Activated B cell treated with CpG ODN at 0.5 μM for 24 hours (primary cell): ENCODE measurements at regions not wholly inside any gene's neighbourhood (a gene's known extent, or its start where the extent isn't known, plus 50 kb on each side); places are given as distances from the start of the nearest gene placed in this dataset.

ENCODE experiments used
- ATAC-seq: fragments of 200-7000 bp; cut with Tn5 transposase; one replicate; pipeline ENCODE4 v1.10.0; 2021; ENCODE audit warnings: low read depth, mild to moderate bottlenecking, moderate library complexity
- CTCF ChIA-PET: fragments of 350-600 bp; sonication (Branson Sonifier 250); formaldehyde crosslinking; loops from one replicate; lab custom pipeline; 2021; ENCODE audit warnings: antibody characterized with exemption; lab: Charles Lee
- POLR2A ChIA-PET: fragments of 350-600 bp; sonication (Branson Sonifier 250); formaldehyde crosslinking; loops from one replicate; lab custom pipeline; 2021; ENCODE audit warnings: antibody characterized with exemption; lab: Charles Lee
- DNase-seq: peaks from one replicate; pipeline ENCODE4 v3.0.0; 2022
- H3K27ac Mint-ChIP-seq: one replicate; pipeline ENCODE4 v1.8.0; 2020; ENCODE audit warnings: mixed read lengths
- H3K27me3 Mint-ChIP-seq: one replicate; pipeline ENCODE4 v1.8.0; 2021; ENCODE audit warnings: mixed read lengths
- H3K36me3 Mint-ChIP-seq: one replicate; pipeline ENCODE4 v1.8.0; 2021; ENCODE audit warnings: low read depth, mixed read lengths
- H3K4me1 Mint-ChIP-seq: one replicate; pipeline ENCODE4 v1.8.0; 2021; ENCODE audit warnings: mixed read lengths
- H3K4me3 Mint-ChIP-seq: one replicate; pipeline ENCODE4 v1.8.0; 2020; ENCODE audit warnings: mild to moderate bottlenecking, mixed read lengths
- H3K9me3 Mint-ChIP-seq: one replicate; pipeline ENCODE4 v1.8.0; 2020; ENCODE audit warnings: mixed read lengths
- CTCF ChIP-seq: fragments of 200-600 bp; IDR thresholded peaks from one replicate; pipeline ENCODE4 v1.8.0; 2022; ENCODE audit warnings: antibody characterized with exemption, mild to moderate bottlenecking
- intact Hi-C: fragments of 100-400 bp; cut with micrococcal nuclease; formaldehyde crosslinking; loops from one replicate; pipeline ENCODE4 v1.15.1; 2024

- no peak for TF ChIP-seq CTCF
- ChIA-PET POLR2A (interaction anchor here (0.6 kb wide), 1 partner anchor 323 kb away, joined by 4 read pairs; no protein-coding TSS in a partner anchor), CTCF (no interaction called here)
- Mint-ChIP-seq H3K4me3 (no peak overlapping the region), H3K27me3 (peaks cover 22% of the 10 kb centered on the region), H3K36me3 (no peaks in the 10 kb centered on the region), H3K27ac (no peak overlapping the region), H3K4me1 (no peaks in the 10 kb centered on the region), H3K9me3 (no peaks in the 10 kb centered on the region)
- ATAC-seq (no peak), DNase-seq (no peak)
- intact Hi-C loops: no loop called here
Measured at GRCh38 chr9:129467004-129467588, 153.8 kb downstream of the C9orf50 start.

GRCh38 chr9:129465834-129466535 lies 154.9 kb downstream of the C9orf50 start:
- Mint-ChIP-seq H3K36me3 (no peaks in the 10 kb centered on the region), H3K27ac (no peak overlapping the region), H3K4me1 (no peaks in the 10 kb centered on the region), H3K27me3 (peaks cover 16% of the 10 kb centered on the region), H3K9me3 (no peaks in the 10 kb centered on the region), H3K4me3 (no peak overlapping the region)
- TF ChIP-seq CTCF: no peak
- ChIA-PET CTCF (no interaction called here), POLR2A (no interaction called here)
- DNase-seq (no peak), ATAC-seq (no peak)
- intact Hi-C loops: no loop called here

DNA sequence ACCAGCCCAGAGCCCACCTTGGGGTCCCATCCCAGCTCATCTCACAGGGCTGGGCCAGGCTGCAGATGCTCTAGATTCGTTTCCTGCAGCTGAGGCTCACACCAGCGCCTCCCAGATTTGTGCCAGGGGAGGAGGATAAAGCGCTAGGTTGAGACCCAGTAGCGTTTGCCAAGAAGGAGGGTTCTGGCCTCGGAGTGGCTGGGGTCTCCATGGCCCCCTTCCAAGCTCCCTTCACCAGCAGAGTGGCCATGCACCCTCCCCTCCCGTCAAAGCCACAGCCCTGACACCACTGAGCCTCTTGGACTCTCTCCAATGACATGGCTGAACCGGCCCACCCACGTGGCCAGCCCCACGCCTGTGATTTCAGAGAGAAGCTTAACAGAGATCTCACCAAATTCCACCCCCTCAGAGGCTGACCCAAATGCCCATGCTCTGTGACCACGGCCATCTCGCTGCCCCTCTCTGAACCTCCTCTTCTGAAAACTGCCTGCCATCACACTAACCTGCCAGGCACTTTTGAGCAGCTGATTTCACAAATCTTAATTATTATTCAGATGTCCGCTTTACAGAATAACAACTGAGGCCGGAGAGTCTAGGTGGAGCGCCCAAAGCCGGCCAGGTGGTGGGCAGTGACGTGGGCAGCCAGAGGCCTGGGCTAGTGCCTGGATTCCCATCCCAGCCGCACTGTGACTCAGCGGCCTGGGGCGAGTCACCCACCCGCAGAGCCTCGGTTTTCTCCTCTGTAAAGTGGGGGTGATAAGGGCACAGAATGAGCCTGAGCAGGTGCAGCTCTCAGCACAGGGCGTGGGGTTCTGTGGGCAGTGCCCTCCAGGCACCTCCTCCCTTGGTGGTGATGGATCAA lies 155.7 kb downstream of the C9orf50 start:
- Mint-ChIP-seq H3K4me3 (no peak overlapping the region), H3K27ac (no peak overlapping the region), H3K36me3 (no peaks in the 10 kb centered on the region), H3K9me3 (no peaks in the 10 kb centered on the region), H3K4me1 (peaks cover 2% of the 10 kb centered on the region), H3K27me3 (peaks cover 16% of the 10 kb centered on the region)
- intact Hi-C loops: no loop called here
- ATAC-seq (no peak), DNase-seq (no peak)
- ChIA-PET POLR2A (interaction anchor here (0.9 kb wide), 1 partner anchor 82 kb away, joined by 3 read pairs; no protein-coding TSS in a partner anchor), CTCF (no interaction called here)
- TF ChIP-seq CTCF: no peak

- ATAC-seq (no peak), DNase-seq (no peak)
- ChIA-PET POLR2A (interaction anchor here (0.9 kb wide), 1 partner anchor 80 kb away, joined by 3 read pairs; no protein-coding TSS in a partner anchor), CTCF (no interaction called here)
- peaks cover 11% of the 10 kb centered on the region for H3K27me3 Mint-ChIP-seq
- H3K27ac Mint-ChIP-seq: no peak overlapping the region
- peaks cover 9% of the 10 kb centered on the region for H3K4me1 Mint-ChIP-seq
- TF ChIP-seq CTCF: no peak
- no peaks in the 10 kb centered on the region for H3K9me3 Mint-ChIP-seq
- intact Hi-C loops: no loop called here
- no peak overlapping the region for H3K4me3 Mint-ChIP-seq
- no peaks in the 10 kb centered on the region for H3K36me3 Mint-ChIP-seq
Measured at GRCh38 chr9:129463994-129464393, 156.9 kb downstream of the C9orf50 start.

GRCh38 chr9:129463477-129463876 lies 157.4 kb downstream of the C9orf50 start:
- Mint-ChIP-seq H3K4me1 (peaks cover 14% of the 10 kb centered on the region), H3K9me3 (no peaks in the 10 kb centered on the region), H3K36me3 (no peaks in the 10 kb centered on the region), H3K27ac (no peak overlapping the region), H3K4me3 (no peak overlapping the region), H3K27me3 (peaks cover 11% of the 10 kb centered on the region)
- intact Hi-C loops: no loop called here
- CTCF ChIA-PET: no interaction called here
- no peak for TF ChIP-seq CTCF
- ATAC-seq: no peak
- POLR2A ChIA-PET: no interaction called here
- DNase-seq: no peak
